ENCODE measurements at regions not wholly inside any gene's neighbourhood (a gene's known extent, or its start where the extent isn't known, plus 50 kb on each side); places are given as distances from the start of the nearest gene placed in this dataset.
A peak's percentile ranks its signal among the peaks of the same experiment; 100 is the strongest.

- Mint-ChIP-seq H3K4me1 (no peaks in the 10 kb centered on the region), H3K36me3 (no peaks in the 10 kb centered on the region), H3K27ac (no peak overlapping the region), H3K27me3 (peaks cover 8 to 18% (median 10%) of the 10 kb centered on the region in 3 donors), H3K4me3 (no peak overlapping the region), H3K9me3 (no peaks in the 10 kb centered on the region)
- DNase-seq: no peak
- no peak for ATAC-seq (ENCODE audit: low read depth in 2 of 2)
Measured at GRCh38 chr20:9981829-9982228, 53.0 kb upstream of the ANKEF1 start.

DNA sequence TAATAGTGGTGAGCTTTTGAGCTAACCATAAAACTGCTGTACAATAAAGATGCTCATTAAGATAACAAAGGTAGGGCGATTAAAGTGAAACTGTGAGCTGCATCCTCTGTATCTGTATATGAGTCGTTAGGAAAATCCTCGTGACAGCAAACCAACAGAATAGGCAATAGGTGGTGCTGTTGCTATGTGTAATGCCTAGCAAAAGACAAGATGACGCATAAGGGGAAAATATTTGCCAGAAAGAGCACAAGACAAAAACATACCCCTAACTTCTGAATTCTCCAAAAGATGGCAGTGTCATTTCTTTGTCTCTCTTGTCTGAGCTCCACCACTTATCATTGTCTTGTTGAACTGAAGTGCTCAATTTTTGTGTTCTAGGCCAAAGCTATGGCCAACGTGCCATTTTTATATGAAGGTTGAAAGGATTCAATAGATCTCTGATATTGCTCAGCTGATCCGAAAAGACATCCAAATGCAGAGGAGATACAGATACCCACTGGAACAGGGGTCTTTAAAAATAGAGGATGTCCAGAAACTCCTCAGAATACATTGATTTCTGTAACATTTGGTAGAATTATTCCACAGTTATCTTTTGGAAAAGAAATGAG is 56.3 kb upstream of the ANKEF1 start:
- Mint-ChIP-seq H3K4me1 (no peaks in the 10 kb centered on the region), H3K9me3 (no peaks in the 10 kb centered on the region), H3K4me3 (no peak overlapping the region), H3K36me3 (no peaks in the 10 kb centered on the region), H3K27ac (no peak overlapping the region), H3K27me3 (peaks cover 12 to 39% (median 25%) of the 10 kb centered on the region in 3 donors)
- DNase-seq: peak; percentile 48
- ATAC-seq (ENCODE audit: low read depth in 2 of 2): peak; percentile 68 to 78

GRCh38 chr20:9977629-9978028 is 57.2 kb upstream of the ANKEF1 start:
- H3K27me3 Mint-ChIP-seq: peaks cover 14 to 39% (median 29%) of the 10 kb centered on the region in 3 donors
- no peak overlapping the region for H3K4me3 Mint-ChIP-seq
- no peaks in the 10 kb centered on the region for H3K4me1 Mint-ChIP-seq
- DNase-seq (no peak), ATAC-seq (ENCODE audit: low read depth in 2 of 2) (no peak)
- H3K36me3 Mint-ChIP-seq: no peaks in the 10 kb centered on the region
- H3K27ac Mint-ChIP-seq: no peak overlapping the region
- no peaks in the 10 kb centered on the region for H3K9me3 Mint-ChIP-seq

- ATAC-seq (ENCODE audit: low read depth in 2 of 2): no peak
- peaks cover 37 to 52% (median 39%) of the 10 kb centered on the region in 3 donors for H3K27me3 Mint-ChIP-seq
- H3K27ac Mint-ChIP-seq: no peak overlapping the region
Measured at GRCh38 chr20:9974324-9974723, 60.5 kb upstream of the ANKEF1 start.

GRCh38 chr20:9971746-9972145 is 63.0 kb upstream of the ANKEF1 start:
- Mint-ChIP-seq H3K9me3 (no peaks in the 10 kb centered on the region), H3K27me3 (peaks cover 29 to 55% (median 35%) of the 10 kb centered on the region in 3 donors), H3K36me3 (no peaks in the 10 kb centered on the region), H3K4me3 (no peak overlapping the region), H3K27ac (no peak overlapping the region), H3K4me1 (no peaks in the 10 kb centered on the region)
- ATAC-seq (ENCODE audit: low read depth in 2 of 2) (no peak), DNase-seq (no peak)

More at GRCh38 chr20:9974324-9974723, 60.5 kb upstream of the ANKEF1 start:
- DNase-seq: no peak
- Mint-ChIP-seq H3K9me3 (no peaks in the 10 kb centered on the region), H3K4me3 (no peak overlapping the region), H3K4me1 (no peaks in the 10 kb centered on the region), H3K36me3 (no peaks in the 10 kb centered on the region)

- Mint-ChIP-seq H3K4me1 (no peaks in the 10 kb centered on the region), H3K27me3 (peaks cover 25 to 53% (median 39%) of the 10 kb centered on the region in 3 donors), H3K4me3 (no peak overlapping the region), H3K9me3 (peaks cover 0 to 2% (median 0%) of the 10 kb centered on the region in 7 donors), H3K27ac (no peak overlapping the region), H3K36me3 (no peaks in the 10 kb centered on the region)
- no peak for DNase-seq
- no peak for ATAC-seq (ENCODE audit: low read depth in 2 of 2)
Measured at GRCh38 chr20:9969626-9970025, 65.2 kb upstream of the ANKEF1 start.

GRCh38 chr20:9968015-9968414 is 66.8 kb upstream of the ANKEF1 start:
- Mint-ChIP-seq H3K4me1 (no peaks in the 10 kb centered on the region), H3K27ac (no peak overlapping the region), H3K36me3 (no peaks in the 10 kb centered on the region), H3K27me3 (peaks cover 19 to 53% (median 44%) of the 10 kb centered on the region in 3 donors), H3K9me3 (peaks cover 0 to 2% (median 0%) of the 10 kb centered on the region in 7 donors), H3K4me3 (no peak overlapping the region)
- DNase-seq (no peak), ATAC-seq (ENCODE audit: low read depth in 2 of 2) (no peak)

DNA sequence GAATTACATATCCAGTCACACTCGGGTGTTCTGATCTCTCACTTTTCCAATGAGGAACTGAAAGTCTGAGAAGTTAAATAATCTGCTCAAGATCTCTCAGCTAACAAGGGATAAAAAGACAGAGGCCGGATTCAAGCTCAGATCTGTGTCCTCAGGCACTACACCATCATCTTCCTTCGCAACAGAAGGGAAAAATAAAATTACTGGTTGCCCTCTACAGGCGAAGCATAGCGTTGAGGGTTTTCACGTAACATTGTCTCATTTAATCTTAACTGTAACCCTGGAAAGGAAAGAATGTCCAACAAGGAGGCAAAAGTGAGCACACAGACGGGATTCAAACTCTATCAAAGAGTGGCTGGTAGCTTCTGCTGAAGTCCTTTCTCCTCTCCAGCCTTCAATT is 67.8 kb upstream of the ANKEF1 start:
- ATAC-seq (ENCODE audit: low read depth in 2 of 2) (no peak), DNase-seq (no peak)
- no peaks in the 10 kb centered on the region for H3K4me1 Mint-ChIP-seq
- peaks cover 19 to 46% (median 35%) of the 10 kb centered on the region in 3 donors for H3K27me3 Mint-ChIP-seq
- no peaks in the 10 kb centered on the region for H3K36me3 Mint-ChIP-seq
- peak overlapping the region in 1 of 6 donors; percentile 4 for H3K27ac Mint-ChIP-seq
- H3K4me3 Mint-ChIP-seq: no peak overlapping the region
- peaks cover 0 to 2% (median 0%) of the 10 kb centered on the region in 7 donors for H3K9me3 Mint-ChIP-seq

GRCh38 chr20:9963029-9963428 is 71.8 kb upstream of the ANKEF1 start:
- no peaks in the 10 kb centered on the region for H3K4me1 Mint-ChIP-seq
- H3K4me3 Mint-ChIP-seq: no peak overlapping the region
- ATAC-seq (ENCODE audit: low read depth in 2 of 2) (no peak), DNase-seq (no peak)
- no peak overlapping the region for H3K27ac Mint-ChIP-seq
- H3K27me3 Mint-ChIP-seq: peaks cover 16 to 22% (median 21%) of the 10 kb centered on the region in 3 donors
- H3K9me3 Mint-ChIP-seq: peaks cover 0 to 2% (median 0%) of the 10 kb centered on the region in 7 donors
- no peaks in the 10 kb centered on the region for H3K36me3 Mint-ChIP-seq

DNA sequence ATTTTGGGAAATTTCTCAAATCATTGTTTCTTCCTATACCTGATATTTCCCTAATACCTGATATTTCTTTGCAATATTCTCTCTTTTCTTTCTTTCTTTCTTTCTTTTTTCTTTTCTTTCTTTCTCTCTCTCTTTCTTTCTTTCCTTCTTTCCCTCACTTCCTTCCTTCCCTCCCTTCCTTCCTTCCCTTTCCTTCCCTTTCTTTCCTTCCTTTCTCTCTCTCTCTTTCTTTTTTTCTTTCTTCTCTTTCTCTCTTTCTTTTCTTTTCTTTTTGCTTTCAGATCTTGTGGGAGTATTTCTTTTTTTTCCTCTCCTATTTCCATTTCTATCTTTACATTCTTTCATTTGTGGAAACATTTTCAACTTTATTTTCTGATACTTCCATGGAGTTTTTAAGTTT is 76.1 kb upstream of the ANKEF1 start:
- ATAC-seq (ENCODE audit: low read depth in 2 of 2): no peak
- H3K9me3 Mint-ChIP-seq: peaks cover 0 to 4% (median 0%) of the 10 kb centered on the region in 7 donors
- H3K4me1 Mint-ChIP-seq: no peaks in the 10 kb centered on the region
- no peak overlapping the region for H3K4me3 Mint-ChIP-seq
- peaks cover 14 to 18% (median 15%) of the 10 kb centered on the region in 3 donors for H3K27me3 Mint-ChIP-seq
- H3K36me3 Mint-ChIP-seq: no peaks in the 10 kb centered on the region
- no peak for DNase-seq
- H3K27ac Mint-ChIP-seq: no peak overlapping the region

- DNase-seq: no peak
- no peak overlapping the region for H3K27ac Mint-ChIP-seq
- H3K9me3 Mint-ChIP-seq: peaks cover 0 to 4% (median 0%) of the 10 kb centered on the region in 7 donors
- ATAC-seq (ENCODE audit: low read depth in 2 of 2): no peak
- H3K4me3 Mint-ChIP-seq: no peak overlapping the region
- no peaks in the 10 kb centered on the region for H3K4me1 Mint-ChIP-seq
- peaks cover 14 to 23% (median 22%) of the 10 kb centered on the region in 3 donors for H3K27me3 Mint-ChIP-seq
- no peaks in the 10 kb centered on the region for H3K36me3 Mint-ChIP-seq
Measured at GRCh38 chr20:9955646-9956045, 79.1 kb upstream of the ANKEF1 start.

DNA sequence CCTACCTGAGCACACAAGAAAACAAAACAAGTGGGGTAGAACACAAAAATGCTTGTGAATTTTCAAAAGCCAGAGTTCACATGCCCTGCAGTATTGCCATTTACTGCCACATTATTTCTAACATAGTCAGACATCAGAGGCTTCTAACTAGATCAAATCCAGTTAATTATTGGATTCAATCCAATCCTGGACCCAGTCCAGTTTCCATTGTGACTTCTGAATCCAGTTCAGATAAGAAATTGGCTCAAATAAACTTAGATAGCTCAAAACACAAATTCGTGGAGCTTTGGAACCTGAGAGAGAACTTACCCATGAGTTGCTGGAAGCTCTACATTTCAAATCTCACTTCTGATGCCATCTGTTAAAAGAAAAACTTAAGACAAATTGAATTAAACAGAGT is 85.2 kb upstream of the ANKEF1 start:
- H3K36me3 Mint-ChIP-seq: no peaks in the 10 kb centered on the region
- H3K27ac Mint-ChIP-seq: no peak overlapping the region
- no peaks in the 10 kb centered on the region for H3K9me3 Mint-ChIP-seq
- H3K4me3 Mint-ChIP-seq: no peak overlapping the region
- H3K4me1 Mint-ChIP-seq: no peaks in the 10 kb centered on the region
- H3K27me3 Mint-ChIP-seq: peaks cover 4 to 18% (median 10%) of the 10 kb centered on the region in 3 donors
- ATAC-seq (ENCODE audit: low read depth in 2 of 2) (no peak), DNase-seq (no peak)

DNA sequence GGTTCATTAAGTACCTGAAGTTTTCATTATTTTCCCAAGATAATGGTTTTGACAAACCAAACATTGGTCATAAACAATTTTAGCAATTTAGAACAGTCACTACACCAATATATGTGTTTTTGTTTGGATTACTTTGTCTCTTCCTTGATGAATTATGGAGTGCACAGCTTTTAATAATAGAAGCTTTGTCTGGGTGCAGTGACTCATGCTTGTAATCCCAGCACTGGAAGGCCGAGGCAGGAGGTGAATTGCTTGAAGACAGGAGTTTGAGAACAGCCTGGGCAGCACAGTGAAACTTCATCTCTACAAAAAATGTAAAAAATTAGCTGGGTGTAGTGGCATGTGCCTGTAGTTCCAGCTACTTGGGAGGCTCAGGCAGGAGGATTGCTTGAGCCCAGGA is 89.4 kb upstream of the ANKEF1 start:
- H3K36me3 Mint-ChIP-seq: no peaks in the 10 kb centered on the region

DNA sequence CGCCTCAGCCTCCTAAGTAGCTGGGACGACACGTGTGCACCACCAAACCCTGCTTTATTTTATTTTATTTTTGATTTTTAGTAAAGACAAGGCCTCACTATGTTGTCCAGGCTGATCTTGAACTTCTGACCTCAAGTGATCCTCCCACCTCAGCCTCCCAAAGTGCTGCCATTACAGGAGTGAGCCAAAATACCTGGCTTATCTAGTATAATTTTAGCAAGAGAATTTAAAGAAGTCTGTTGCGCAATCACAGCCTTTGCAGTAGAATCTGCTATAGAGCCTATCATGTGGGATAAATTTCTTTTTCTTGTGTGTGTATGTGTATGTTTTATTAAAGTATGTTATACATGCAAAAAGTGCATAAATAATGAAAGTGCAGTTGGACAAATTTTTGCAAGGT is 92.1 kb upstream of the ANKEF1 start:
- no peaks in the 10 kb centered on the region for H3K36me3 Mint-ChIP-seq
- H3K27me3 Mint-ChIP-seq: peaks cover 0 to 17% (median 4%) of the 10 kb centered on the region in 3 donors
- H3K9me3 Mint-ChIP-seq: peaks cover 0 to 3% (median 0%) of the 10 kb centered on the region in 7 donors
- no peak for DNase-seq
- no peak overlapping the region for H3K4me3 Mint-ChIP-seq
- H3K27ac Mint-ChIP-seq: no peak overlapping the region
- ATAC-seq (ENCODE audit: low read depth in 2 of 2): no peak
- no peaks in the 10 kb centered on the region for H3K4me1 Mint-ChIP-seq

More for the DNA sequence above, 89.4 kb upstream of the ANKEF1 start:
- no peak overlapping the region for H3K27ac Mint-ChIP-seq
- H3K4me3 Mint-ChIP-seq: no peak overlapping the region
- peaks cover 0 to 3% (median 0%) of the 10 kb centered on the region in 7 donors for H3K9me3 Mint-ChIP-seq
- DNase-seq (no peak), ATAC-seq (ENCODE audit: low read depth in 2 of 2) (no peak)
- no peaks in the 10 kb centered on the region for H3K4me1 Mint-ChIP-seq
- peaks cover 0 to 10% (median 7%) of the 10 kb centered on the region in 3 donors for H3K27me3 Mint-ChIP-seq
